HG03175 (cell line): ENCODE measurements at regions not wholly inside any gene's neighbourhood (a gene's known extent, or its start where the extent isn't known, plus 50 kb on each side); places are given as distances from the start of the nearest gene placed in this dataset.
"Not testable (repeated sequence)": the region's sequence is repeated elsewhere in the genome, so short reads cannot be mapped to it uniquely, and the experiment has no call there.

ENCODE experiments used
- ATAC-seq: cut with Tn5 transposase; IDR thresholded peaks from one replicate; pipeline ENCODE4 v1.9.1; 2021; ENCODE audit warnings: mild to moderate bottlenecking, moderate library complexity; ENCODE audit not compliant: unreplicated experiment

DNA sequence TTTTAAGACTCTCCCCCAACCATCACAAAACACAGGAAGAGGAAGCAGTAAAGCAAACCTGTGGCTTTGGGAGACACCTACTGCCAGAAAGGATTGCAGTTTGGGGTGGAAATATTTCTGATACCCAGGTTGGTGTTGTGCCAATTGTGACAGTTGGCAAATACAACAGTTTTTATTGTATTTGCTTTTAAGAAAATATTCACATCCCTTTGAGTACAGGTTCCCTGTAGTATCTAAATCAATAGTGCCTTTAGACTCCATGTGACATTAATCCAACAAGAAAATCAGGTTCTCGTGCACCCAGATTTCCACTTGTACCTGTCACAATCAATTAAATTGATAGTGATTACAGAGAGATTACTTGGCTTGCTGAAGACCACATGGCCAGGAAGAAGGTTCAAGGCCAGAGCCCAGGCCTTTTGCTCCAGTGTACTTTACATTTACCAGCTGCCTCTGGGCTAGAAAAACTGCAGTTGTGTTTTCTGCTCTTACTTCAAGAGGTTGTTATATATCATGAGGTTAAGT, 361.2 kb downstream of the ATP23 start:
- no peak for ATAC-seq

DNA sequence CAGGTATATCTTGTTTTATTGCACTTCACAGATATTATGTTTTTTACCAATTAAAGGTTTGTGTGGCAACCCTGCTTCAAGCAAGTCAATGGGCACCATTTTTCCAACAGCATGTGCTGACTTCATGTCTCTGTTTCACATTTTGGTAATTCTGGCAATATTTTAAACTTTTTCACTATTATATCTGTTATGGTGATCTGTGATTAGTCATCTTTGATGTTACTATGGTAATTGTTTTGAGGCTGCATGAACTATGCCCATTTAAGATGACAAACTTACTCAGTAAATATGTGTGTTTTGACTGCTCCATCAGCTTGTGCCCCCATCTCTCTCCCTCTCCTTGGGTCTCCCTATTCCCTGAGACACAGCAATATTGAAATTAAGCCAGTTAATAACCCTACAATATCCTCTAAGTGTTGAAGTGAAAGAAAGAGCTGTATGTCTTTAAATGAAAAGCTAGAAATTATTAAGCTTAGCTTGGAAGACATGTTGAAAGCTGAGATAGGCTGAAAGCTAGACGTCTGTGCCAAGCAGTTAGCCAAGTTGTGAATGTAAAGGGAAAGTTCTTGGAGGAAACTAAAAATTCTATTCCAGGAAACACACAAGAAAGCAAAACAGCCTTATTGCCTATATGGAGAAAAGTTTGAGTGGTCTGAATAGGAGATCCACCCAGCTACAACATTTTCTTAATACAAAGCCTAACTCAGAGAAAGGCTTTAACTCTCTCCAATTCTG, 365.1 kb downstream of the ATP23 start:
- ATAC-seq, result no peak

DNA sequence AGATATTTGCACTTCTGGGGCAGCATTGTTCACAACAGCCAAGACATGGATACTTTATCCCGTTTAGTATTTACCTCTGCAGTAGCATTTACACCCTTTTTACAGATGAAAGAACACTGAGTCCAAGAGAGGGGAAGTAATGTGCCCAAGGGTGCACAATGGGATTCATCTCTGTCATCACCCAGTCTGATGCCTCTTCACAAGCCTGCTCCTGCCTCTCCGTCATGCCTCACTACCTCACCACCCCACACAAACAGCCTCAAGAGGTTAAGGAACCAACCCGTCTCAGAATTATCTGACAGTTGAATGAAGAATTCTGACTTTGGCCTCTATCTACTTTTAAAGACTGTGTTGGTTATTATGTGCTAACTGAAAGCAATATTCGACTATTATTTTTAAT, 368.4 kb downstream of the ATP23 start:
- ATAC-seq, result no peak

DNA sequence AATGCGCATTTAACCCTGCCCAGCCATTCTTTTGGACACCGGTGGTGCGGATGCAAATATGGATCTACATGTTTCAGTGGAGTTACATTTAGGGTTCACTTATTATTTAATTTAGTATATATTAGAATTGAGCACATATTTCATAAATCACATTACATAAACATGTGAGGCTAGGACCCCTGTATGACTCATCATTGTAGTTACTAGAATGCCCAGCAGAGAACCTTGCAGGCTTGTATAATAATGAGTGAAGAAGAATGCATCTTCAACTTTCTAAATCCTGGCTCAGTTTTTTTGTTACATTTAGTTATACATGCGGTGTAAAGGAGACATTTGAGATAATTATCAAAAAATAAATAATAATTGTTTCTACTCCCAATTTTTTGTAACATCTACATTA, 369.0 kb downstream of the ATP23 start:
- no peak for ATAC-seq

DNA sequence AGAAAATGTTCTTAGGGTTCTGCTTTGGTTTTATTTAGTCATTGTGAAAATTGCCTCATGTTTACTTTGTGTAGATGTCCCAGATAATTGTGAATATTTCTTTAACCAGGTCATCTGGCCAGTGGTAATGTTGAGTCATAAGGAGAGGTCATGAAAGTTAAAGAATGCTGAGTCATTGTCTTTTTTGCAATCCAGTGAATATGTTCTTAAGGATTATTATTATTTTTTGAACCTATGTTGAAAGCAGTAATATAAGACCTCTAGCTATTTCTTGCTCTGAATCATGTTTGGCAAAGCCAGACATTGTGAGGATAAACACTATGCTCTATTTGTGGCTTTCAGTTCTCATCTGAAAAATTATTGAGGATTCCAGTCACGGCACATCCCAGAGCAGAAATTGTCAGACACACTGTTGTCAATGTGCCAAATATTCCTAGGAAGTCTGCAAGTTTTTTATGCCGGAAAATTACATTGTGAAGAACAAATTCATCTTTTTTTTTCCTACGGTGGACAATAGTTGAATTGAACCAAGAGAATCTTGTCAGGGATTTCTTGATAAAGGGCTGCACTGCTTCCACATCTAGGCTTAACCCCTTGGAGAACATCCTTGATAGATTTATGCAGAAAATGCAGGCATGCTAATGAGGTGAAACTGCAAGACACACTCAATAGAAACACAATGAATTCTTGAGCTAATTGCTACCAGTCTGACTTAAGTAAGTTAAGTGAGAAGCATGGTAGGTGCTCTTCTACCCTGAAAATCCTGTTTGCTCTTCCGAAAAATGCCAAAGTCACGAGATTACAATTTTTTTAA, 369.6 kb downstream of the ATP23 start:
- ATAC-seq, result peak; percentile 57

DNA sequence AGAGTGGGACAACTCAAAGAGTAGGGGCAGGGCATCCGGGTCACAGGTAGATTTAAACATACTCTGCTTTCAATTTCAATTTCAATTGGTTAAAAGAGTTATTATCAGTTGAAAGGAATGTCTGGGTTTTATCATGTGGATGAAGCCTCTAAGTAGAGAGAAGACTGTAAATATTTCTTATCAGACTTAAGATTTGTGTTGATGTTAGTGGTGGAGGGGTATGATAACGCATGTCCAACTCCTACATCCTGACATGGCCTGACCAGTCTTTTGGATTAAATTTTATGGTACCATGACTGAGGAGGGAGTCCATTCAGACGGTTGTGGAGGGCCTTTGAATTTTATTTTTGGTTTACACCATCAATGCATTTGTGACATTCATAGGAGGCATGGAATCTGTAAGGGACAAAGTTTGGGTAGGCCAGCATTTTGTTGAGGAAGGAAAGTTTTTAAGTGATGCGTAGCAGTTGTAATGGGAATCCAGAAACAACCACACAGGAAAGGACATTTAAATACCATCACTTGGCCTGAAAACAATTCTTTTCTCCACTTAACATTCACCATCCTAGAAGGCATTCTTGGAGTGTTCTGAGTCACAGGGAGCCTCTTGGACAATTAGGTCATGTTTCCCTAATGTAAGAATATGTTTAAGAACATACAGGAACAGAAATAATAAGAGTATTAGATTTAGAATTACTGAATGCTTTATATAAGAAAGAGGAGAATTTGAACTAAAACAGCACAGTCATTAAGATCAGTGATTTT, 371.9 kb downstream of the ATP23 start:
- no peak for ATAC-seq

DNA sequence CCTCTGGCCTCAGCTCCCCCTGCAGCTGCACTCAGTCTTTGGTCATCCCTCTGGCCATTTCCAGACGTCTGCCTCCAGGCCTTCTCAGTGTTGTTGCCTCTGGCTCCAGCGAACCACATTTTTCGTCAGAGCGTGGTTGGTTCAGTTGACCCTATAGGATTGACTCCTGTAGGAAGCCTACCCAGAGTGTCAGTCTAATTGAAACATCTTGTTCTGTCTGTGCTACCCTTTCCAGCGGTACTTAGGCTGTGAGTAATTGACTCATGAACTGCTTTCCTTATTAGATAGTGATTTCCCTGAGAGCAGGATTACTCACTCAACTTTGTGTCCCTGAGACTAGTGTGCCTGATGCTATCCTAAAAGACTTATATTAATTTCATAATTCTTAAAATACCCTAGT, 373.2 kb downstream of the ATP23 start:
- ATAC-seq, result no peak

DNA sequence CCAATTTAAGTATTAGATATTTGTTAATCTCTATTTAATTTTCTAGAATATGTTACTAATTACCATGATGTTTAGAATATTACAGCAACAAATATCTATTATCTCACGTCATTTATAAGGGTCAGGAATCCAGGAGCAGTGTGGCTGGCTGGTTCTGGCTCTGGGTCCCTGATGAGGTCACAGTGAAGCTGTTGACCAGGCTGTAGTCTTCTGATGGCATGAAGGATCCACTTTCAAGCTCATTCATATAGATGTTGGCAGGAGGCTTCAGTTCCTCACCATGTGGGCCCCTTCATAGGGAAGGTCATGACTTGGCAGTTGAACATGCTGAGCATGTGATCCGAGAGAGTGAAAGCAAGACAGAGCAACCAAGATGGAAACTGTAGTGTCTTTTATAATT, 375.6 kb downstream of the ATP23 start:
- ATAC-seq, result no peak

DNA sequence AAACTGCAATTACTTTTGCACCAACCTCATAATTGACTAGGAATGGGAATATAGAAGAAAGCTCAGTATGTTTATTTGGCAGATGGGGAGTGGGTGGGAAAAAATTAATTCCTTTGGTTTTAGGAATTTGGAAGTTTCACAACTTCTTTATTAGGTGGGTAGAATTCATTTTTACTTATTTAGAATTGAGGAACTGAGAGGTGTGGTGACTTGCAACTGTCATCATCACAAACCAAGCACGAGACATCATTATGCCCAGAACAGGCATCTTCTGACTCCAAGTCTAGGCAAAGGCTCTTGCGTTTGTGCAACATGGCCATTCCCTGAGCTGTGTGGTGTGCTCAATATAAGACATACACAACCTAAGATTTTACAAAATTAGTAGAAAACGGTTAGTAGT, 380.0 kb downstream of the ATP23 start:
- peak; percentile 77 for ATAC-seq

DNA sequence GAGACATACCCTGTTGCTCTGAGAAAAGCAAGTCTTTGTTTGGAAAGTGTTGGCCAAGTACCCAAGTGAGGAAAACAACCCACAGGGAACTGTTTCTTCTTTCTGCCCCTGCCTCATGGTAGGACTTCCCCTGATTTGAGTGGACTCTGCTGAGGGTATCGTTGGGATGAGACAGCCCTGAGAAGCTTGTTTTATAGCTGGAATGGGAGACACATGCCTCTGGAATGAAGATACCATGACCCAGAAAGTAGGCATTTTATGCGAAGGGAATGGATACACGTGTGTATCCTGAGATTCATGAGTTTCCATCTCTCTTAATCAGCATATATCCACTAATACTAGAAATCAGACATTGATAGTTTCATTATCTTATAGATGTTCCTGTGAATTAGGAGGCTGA, 382.3 kb downstream of the ATP23 start:
- ATAC-seq, result no peak

DNA sequence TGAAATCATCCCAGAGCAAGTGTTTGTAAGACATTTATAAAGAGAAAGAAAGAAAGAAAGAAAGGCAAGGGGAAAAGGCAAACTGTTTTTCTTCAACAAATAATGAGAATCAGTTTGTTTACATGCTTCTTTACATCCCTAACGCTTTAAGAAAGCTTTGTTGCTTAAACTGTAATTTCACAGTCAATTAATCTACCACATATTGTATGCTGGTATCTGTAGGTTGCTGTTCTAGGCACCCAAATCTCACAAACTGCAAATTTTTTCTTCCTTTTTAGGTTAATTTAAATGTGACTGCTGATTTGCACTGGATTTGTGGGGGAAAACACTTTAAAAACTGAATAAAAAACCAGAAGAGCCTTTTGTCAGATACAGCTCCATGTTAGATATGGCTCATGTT, 384.2 kb downstream of the ATP23 start:
- ATAC-seq, result no peak

DNA sequence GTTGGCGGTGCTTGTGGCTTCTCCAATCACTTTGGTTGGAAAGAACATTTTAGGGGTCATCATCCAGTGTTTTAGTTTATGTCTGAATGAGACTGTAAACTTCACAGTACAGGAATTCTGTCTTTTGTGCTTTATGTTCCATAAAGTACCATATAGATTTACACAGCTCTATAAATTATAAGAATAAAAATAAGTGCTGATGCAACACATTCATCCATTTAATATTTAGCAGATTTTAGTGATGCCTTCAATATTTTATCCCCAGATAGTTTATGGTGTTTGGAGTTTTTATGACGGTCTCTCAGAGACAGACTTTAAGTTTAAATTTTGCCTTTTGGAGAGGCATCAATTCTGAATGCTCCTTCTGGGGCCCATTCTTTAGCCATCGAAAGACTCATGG, 385.2 kb downstream of the ATP23 start:
- no peak for ATAC-seq

DNA sequence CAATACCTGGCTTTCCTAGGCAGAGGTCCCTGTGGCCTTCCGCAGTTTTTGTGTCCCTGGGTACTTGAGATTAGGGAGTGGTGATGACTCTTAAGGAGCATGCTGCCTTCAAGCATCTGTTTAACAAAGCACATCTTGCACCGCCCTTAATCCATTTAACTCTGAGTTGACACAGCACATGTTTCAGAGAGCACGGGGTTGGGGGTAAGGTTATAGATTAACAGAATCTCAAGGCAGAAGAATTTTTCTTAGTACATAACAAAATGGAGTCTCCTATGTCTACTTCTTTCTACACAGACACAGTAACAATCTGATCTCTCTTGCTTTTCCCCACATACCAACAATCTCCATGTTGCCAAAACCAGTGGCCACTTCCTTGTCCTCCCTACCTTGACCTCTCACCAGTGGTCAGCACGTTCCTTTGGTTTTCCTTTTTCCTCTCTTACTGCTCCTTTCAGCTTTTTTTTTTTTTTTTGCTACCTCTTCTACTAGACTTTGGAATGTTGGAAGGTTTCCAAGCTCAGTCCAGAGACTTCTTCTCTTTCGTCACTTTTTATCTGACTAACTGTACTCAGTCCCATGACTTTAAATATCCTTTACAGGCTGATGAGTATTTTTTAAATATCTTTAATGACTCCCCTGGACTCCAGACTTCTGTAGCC, 395.3 kb downstream of the ATP23 start:
- ATAC-seq, result not testable (repeated sequence)

DNA sequence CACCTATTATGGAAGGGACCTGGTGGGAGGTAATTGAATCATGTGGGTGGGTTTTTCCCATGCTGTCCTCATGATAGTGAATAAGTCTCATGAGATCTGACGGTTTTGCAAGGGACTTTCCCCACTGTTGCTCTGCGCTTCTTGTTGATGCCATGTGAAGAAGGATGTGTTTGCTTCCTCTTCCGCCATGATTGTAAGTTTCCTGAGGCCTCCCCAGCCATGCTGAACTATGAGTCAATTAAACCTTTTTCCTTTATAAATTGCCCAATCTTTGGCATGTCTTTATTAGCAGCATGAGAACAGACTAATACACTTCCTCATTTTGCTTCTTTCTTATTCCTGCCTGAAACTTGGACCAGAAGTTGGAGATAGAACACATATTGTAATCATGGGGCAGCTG, 396.2 kb downstream of the ATP23 start:
- ATAC-seq, result not testable (repeated sequence)

DNA sequence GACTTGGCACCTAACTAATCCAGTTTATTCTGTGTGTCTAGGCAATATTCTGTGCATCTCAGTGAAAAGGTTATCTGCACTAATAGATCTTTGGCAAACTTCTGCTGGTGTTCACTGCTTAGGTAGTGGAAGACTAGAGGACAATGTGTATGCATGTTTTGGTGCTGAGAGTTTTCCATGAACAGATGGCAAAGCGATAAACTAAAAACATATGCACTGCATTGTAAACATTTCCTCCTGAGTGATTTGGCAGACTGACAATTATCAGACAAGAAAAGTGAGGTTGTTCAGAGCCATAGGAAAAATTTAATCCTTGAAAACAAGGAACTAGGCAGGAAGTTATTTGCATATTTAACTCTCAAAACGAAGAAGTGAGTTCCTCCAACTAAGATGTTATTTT, 400.4 kb downstream of the ATP23 start:
- ATAC-seq, result no peak

DNA sequence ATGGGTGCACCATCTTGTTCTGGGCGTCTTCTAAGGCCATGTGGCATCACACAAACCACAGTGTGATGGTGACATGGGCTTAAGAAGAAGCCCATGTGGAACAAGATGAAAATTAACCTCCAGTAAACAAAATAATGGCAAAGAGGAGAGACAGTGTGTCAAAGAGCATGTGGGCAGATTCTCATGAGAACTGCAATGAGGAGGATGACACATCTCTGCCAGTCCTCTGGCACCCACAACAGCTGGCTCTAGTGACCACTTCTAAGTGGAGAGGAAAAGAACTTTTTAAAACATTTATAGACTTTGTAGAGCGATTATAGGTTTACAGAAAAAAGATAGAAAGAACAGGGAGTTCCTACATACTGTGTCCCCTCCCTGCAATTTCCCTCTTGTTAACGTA, 401.4 kb downstream of the ATP23 start:
- ATAC-seq, result no peak

DNA sequence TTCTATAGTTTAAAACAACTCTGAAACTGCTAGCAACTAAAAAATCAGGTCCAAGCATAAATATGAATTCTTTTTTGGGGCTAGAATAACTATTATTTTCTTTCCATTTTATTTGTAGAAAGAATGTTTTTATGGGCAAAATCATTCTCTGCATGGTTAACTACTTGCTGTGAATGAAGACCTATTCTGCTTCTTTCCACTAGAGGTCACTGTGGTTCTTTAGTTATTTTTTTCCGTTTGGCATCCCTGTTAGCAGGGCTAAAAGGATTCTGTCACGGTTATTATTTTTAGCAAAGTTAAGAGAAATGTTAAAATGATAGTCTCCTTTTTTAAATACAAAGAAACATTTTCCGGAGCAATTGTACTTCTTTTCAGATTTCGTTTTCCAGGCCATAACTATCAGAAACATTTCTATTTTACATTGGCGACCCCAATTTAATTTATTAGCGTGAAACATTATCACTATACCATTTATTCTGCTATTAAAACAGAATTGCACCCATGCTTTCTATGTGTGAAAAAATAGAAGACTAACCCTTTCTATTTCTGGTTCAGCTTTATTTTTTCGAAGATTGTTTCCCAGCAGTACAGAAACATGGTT, 404.8 kb downstream of the ATP23 start:
- ATAC-seq, result peak; percentile 63

DNA sequence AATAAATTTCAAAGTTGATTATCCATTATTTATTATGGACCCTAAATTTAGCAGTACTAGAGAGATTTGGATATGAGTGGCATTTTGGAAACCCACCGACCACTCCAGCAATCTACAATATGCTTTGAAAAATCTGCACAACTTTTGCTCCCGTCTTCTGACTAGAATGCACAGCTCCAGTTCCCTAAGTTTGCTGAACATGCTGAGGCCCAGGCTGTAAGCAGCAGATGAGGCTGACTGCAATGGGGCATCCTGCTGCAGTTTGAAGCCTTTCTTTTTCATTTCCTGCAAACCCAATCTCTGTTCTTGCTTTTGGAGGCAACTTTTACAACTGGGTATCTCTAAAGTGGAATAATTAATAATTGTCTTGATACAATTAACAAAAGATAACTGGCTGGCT, 405.8 kb downstream of the ATP23 start:
- no peak for ATAC-seq

DNA sequence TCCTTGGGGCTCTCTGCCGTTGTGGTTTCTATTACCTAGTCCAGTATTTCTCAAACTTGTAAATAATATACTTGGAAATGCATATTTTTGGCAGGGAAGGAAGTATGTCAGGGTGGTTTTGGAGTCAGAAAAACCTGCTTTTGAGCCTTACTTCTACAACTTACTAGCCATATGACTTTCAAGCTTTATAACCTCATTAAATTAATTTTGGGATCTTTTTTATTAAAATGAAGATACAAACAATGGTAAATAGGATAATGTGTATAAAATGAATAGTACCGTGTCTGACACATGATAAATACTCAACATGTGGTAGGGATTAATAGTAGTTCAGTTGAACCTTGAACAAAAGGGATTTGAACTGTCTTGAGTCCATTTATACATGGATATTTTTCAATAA, 406.3 kb downstream of the ATP23 start:
- ATAC-seq, result no peak

DNA sequence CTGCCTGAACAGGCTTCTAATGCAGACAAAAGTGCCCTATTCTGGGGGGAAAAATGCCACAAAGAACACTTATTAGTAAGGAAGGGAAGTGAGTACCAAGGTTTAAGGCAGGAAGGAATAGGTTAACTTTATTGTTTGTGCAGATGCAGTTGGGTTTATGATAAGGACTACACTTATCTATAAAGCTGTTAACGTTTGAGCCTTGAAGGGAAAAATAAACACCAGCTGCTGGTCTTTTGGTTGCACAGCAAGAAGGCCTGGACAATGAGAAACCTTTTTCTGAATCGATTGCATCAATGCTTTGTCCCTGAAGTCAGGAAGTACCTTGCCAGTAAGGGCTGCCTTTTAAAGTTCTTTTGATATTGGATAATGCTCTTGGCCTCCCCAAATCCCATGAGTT, 407.8 kb downstream of the ATP23 start:
- no peak for ATAC-seq

DNA sequence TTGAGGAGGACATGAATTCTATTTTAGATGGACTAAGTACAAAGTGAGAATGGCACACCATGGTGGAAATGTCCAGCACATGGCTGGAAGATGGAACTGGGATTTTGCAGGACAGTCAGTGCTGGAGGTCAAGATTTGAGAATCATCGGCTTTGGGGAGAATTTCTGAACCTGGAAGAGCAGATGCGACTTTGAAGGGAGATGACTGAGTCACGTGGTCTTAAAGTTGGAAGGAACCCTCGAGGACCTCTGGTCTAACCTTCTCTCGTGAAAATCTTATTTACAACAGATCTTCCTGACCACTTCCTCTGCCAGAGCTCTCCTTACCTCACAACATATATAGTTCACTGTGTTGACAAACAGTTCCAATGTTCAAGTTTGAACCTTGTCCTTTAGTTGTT, 415.4 kb downstream of the ATP23 start:
- ATAC-seq, result no peak
